Vagina (tissue), 2 donors: ENCODE measurements at regions not wholly inside any gene's neighbourhood (a gene's known extent, or its start where the extent isn't known, plus 50 kb on each side); places are given as distances from the start of the nearest gene placed in this dataset.

ENCODE experiments used
- POLR2A ChIP-seq, 2 donors: fragments of 450-650 bp; IDR thresholded peaks; one replicate each; pipeline ENCODE4 v1.6.1; 2017; ENCODE audit warnings: antibody characterized with exemption in 2 of 2, mild to moderate bottlenecking in 2 of 2, moderate library complexity in 2 of 2
- POLR2AphosphoS5 ChIP-seq, 2 donors: sonication (generic); formaldehyde crosslinking; IDR thresholded peaks; one replicate each; pipeline ENCODE4 v1.9.0; 2017; ENCODE audit warnings: antibody characterized with exemption in 2 of 2, mild to moderate bottlenecking in 2 of 2, low read depth in 1 of 2; ENCODE audit not compliant: insufficient read depth in 1 of 2
- TF ChIP-seq, protein P1 (sequence below), 3 experiments: fragments of 450-650 bp in 2 of 3; fragments of 200-600 bp in 1 of 3; sonication (generic) in 1 of 3; IDR thresholded peaks; one replicate each; pipeline ENCODE4 v1.5.1; 2017 to 2019; ENCODE audit warnings: antibody characterized with exemption in 3 of 3, mild to moderate bottlenecking in 2 of 3, moderate library complexity in 2 of 3

DNA sequence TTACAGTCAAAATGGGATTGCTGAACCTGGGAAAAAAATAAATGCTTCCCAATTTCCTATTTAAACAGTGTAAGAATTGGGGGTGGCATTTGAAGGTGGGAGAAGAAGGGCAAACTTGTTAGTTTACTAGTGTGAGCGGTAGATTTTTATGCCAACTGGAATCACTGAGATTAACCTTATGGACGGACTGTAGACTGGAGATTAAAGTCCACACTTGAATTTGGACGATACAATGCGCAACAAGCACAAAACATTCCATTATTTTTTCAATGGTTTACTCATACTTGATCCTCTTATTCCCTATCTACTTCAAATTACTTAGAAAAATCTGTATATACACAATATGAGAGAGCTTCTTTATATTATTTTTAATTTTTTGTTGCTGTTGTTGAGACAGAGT, 269.6 kb upstream of the KLF14 start:
- TF ChIP-seq, protein P1, sequence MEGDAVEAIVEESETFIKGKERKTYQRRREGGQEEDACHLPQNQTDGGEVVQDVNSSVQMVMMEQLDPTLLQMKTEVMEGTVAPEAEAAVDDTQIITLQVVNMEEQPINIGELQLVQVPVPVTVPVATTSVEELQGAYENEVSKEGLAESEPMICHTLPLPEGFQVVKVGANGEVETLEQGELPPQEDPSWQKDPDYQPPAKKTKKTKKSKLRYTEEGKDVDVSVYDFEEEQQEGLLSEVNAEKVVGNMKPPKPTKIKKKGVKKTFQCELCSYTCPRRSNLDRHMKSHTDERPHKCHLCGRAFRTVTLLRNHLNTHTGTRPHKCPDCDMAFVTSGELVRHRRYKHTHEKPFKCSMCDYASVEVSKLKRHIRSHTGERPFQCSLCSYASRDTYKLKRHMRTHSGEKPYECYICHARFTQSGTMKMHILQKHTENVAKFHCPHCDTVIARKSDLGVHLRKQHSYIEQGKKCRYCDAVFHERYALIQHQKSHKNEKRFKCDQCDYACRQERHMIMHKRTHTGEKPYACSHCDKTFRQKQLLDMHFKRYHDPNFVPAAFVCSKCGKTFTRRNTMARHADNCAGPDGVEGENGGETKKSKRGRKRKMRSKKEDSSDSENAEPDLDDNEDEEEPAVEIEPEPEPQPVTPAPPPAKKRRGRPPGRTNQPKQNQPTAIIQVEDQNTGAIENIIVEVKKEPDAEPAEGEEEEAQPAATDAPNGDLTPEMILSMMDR (IDR thresholded peaks at IDR 0.05) = no peak
- no peak for TF ChIP-seq POLR2AphosphoS5 (IDR thresholded peaks at IDR 0.05; ENCODE audit: insufficient read depth in 1 of 2, low read depth in 1 of 2)
- no peak for TF ChIP-seq POLR2A (IDR thresholded peaks at IDR 0.05)
